ENCODE measurements at regions not wholly inside any gene's neighbourhood (a gene's known extent, or its start where the extent isn't known, plus 50 kb on each side); places are given as distances from the start of the nearest gene placed in this dataset.

- TF ChIP-seq POLR2AphosphoS5 (IDR thresholded peaks at IDR 0.05), result no peak
- TF ChIP-seq EP300 (IDR thresholded peaks at IDR 0.05), result no peak
- no peak for TF ChIP-seq CTCF (IDR thresholded peaks at IDR 0.05)
- no peak for TF ChIP-seq POLR2A (IDR thresholded peaks at IDR 0.05)
- Histone ChIP-seq H3K27ac (no peak overlapping the region), H3K9me3 (no peaks in the 10 kb centered on the region), H3K27me3 (no peaks in the 10 kb centered on the region), H3K4me3 (no peak overlapping the region), H3K4me1 (no peaks in the 10 kb centered on the region), H3K36me3 (no peaks in the 10 kb centered on the region)
- WGBS, 2 donors (ENCODE audit: low coverage in 1 of 2), result 37% methylated on average over 3 of the region's 3 CpGs
- ATAC-seq, result no peak
These were observed 741.8 kb upstream of the INTU start for GRCh38 chr4:126890994-126891393.

- WGBS, 2 donors (ENCODE audit: low coverage in 1 of 2), result 84 to 100% methylated on average over 1 of the region's 1 CpG
- Histone ChIP-seq H3K27me3 (no peaks in the 10 kb centered on the region), H3K4me3 (no peak overlapping the region), H3K36me3 (no peaks in the 10 kb centered on the region), H3K27ac (no peak overlapping the region), H3K9me3 (no peaks in the 10 kb centered on the region), H3K4me1 (peaks cover 0 to 13% (median 3%) of the 10 kb centered on the region in 3 donors)
- no peak for ATAC-seq
- TF ChIP-seq CTCF (IDR thresholded peaks at IDR 0.05), result no peak
- TF ChIP-seq EP300 (IDR thresholded peaks at IDR 0.05), result no peak
- no peak for TF ChIP-seq POLR2AphosphoS5 (IDR thresholded peaks at IDR 0.05)
- no peak for TF ChIP-seq POLR2A (IDR thresholded peaks at IDR 0.05)
These were observed 737.8 kb upstream of the INTU start for GRCh38 chr4:126894963-126895362.

GRCh38 chr4:126895988-126896570 is 736.7 kb upstream of the INTU start:
- Histone ChIP-seq H3K4me3 (no peak overlapping the region), H3K4me1 (peaks cover 0 to 19% (median 3%) of the 10 kb centered on the region in 3 donors), H3K27me3 (no peaks in the 10 kb centered on the region), H3K36me3 (no peaks in the 10 kb centered on the region), H3K9me3 (no peaks in the 10 kb centered on the region), H3K27ac (no peak overlapping the region)
- 83 to 100% methylated on average over 1 to 2 of the region's 2 CpGs for WGBS, 2 donors (ENCODE audit: low coverage in 1 of 2)
- no peak for TF ChIP-seq POLR2A (IDR thresholded peaks at IDR 0.05)
- TF ChIP-seq CTCF (IDR thresholded peaks at IDR 0.05), result no peak
- TF ChIP-seq EP300 (IDR thresholded peaks at IDR 0.05), result no peak
- TF ChIP-seq POLR2AphosphoS5 (IDR thresholded peaks at IDR 0.05), result no peak
- ATAC-seq, result no peak

GRCh38 chr4:126897038-126897437 is 735.7 kb upstream of the INTU start:
- H3K36me3 ChIP-seq, result no peaks in the 10 kb centered on the region
- no peaks in the 10 kb centered on the region for H3K9me3 ChIP-seq
- no peak overlapping the region for H3K27ac ChIP-seq
- H3K27me3 ChIP-seq, result no peaks in the 10 kb centered on the region
- WGBS, 2 donors (ENCODE audit: low coverage in 1 of 2), result 100% methylated on average over 2 of the region's 3 CpGs; no CpG with 5 or more reads in 1 of the 2 donors
- H3K4me1 ChIP-seq, result peaks cover 0 to 19% (median 3%) of the 10 kb centered on the region in 3 donors
- no peak overlapping the region for H3K4me3 ChIP-seq
- no peak for TF ChIP-seq POLR2A (IDR thresholded peaks at IDR 0.05)
- TF ChIP-seq CTCF (IDR thresholded peaks at IDR 0.05), result no peak
- no peak for TF ChIP-seq POLR2AphosphoS5 (IDR thresholded peaks at IDR 0.05)
- no peak for TF ChIP-seq EP300 (IDR thresholded peaks at IDR 0.05)
- ATAC-seq, result no peak

- WGBS, 2 donors (ENCODE audit: low coverage in 1 of 2), result 88% methylated on average over 1 of the region's 1 CpG; no CpG with 5 or more reads in 1 of the 2 donors
- Histone ChIP-seq H3K36me3 (no peaks in the 10 kb centered on the region), H3K4me3 (no peak overlapping the region), H3K4me1 (peaks cover 0 to 19% (median 3%) of the 10 kb centered on the region in 3 donors), H3K9me3 (no peaks in the 10 kb centered on the region), H3K27me3 (no peaks in the 10 kb centered on the region), H3K27ac (peak overlapping the region; percentile 31 to 80 (median 71))
- no peak for ATAC-seq
- no peak for TF ChIP-seq CTCF (IDR thresholded peaks at IDR 0.05)
- no peak for TF ChIP-seq POLR2AphosphoS5 (IDR thresholded peaks at IDR 0.05)
- no peak for TF ChIP-seq EP300 (IDR thresholded peaks at IDR 0.05)
- TF ChIP-seq POLR2A (IDR thresholded peaks at IDR 0.05), result no peak
These were observed 733.9 kb upstream of the INTU start for GRCh38 chr4:126898815-126899214.
